GM21723 (cell line): ENCODE measurements at regions not wholly inside any gene's neighbourhood (a gene's known extent, or its start where the extent isn't known, plus 50 kb on each side); places are given as distances from the start of the nearest gene placed in this dataset.
"Not testable (repeated sequence)": the region's sequence is repeated elsewhere in the genome, so short reads cannot be mapped to it uniquely, and the experiment has no call there.

Experiments
- ATAC-seq: cut with Tn5 transposase; IDR thresholded peaks from one replicate; pipeline ENCODE4 v1.9.1; 2021; ENCODE audit warnings: mild to moderate bottlenecking, moderate library complexity; ENCODE audit not compliant: unreplicated experiment

- ATAC-seq, result no peak
Measured at GRCh38 chr20:53857723-53858236, 212.6 kb downstream of the BCAS1 start.

- ATAC-seq, result no peak
Measured at GRCh38 chr20:53856300-53857295, 213.8 kb downstream of the BCAS1 start.

DNA sequence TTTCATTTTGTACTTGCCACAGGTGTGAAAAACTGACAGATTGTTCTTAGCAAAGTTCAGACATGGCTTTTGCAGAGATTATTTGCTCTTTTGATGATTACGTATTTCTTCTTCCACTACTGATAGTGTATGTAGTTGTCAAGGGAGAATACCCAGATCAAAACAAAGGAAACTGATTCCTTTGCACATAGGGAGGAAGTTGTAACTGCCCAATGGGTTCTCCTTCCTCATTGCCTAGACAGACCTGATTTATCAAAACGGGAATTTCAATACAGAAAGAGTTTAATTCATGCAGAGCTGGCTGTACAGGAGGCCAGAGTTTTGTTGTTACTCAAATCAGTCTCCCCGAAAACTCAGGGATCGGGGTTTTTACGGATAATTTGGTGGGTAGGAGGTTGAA is 214.7 kb downstream of the BCAS1 start:
- no peak for ATAC-seq

DNA sequence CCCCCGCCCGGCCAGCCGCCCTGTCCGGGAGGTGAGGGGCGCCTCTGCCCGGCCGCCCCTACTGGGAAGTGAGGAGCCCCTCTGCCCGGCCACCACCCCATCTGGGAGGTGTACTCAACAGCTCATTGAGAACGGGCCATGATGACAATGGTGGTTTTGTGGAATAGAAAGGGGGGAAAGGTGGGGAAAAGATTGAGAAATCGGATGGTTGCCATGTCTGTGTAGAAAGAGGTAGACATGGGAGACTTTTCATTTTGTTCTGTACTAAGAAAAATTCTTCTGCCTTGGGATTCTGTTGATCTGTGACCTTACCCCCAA is 215.8 kb downstream of the BCAS1 start:
- not testable (repeated sequence) for ATAC-seq

DNA sequence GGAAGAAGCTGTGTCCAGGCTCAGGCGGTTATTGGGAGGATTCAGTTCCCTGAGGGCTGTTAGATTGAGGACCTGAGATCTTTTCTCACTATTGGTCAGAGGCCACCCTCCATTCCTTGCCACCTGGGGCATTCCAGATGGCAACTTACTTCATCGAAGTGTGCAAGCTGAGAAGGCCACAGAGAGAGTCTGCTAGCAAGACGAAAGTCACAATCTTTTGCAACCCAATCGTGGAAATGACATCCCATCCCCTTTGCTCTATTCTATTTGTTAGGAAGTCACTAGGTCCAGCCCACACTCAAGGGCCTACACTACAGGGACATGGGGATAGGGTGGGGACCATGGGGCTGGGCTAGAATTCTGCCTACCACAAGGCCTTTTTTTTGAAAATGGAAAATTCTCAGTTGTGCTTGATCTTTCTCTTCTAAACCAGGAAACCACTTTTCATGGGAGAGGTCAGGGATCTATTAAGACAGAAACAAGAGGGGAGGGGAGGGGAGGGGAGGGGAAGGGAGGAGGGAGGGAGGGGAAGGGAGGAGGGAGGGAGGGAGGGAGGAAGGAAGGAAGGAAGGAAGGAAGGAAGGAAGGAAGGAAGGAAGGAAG is 217.2 kb downstream of the BCAS1 start:
- ATAC-seq, result no peak

DNA sequence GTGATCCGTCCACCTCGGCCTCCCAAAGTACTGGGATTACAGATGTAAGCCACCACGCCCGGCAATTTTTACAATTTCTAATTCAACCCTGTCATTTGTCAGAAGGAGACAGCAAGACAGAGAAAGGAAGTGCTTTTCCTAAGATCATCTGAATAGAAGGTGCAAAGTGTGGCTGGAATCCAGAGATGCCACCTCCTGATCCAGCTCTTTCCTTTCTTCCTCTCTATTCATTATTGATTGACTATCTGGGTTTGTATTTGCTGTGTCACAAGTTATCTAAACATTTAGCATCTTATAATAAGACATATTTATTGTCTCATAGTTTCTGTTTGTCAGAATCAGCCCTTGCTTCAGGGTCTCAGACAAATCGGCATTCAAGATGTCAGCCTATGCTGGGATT is 217.7 kb downstream of the BCAS1 start:
- no peak for ATAC-seq

DNA sequence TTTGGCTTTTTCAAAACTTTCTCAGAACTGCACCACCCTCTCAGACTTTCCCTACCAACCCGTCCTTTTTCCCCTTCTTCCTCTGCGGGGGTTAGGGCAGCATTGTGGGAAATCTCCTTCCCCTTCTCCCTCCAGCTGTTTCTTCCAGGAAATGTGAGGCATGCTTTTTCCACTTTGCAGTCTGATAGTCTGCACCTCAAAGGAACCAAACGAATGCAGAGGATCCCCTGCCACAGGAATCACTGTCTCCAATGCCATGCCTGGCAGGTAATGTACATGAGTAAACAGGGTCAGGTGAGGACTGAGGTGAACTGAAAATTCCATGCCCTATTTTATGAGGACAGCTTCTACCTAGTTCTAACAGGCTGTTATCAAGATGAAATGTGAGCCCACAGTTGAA is 218.4 kb downstream of the BCAS1 start:
- no peak for ATAC-seq

DNA sequence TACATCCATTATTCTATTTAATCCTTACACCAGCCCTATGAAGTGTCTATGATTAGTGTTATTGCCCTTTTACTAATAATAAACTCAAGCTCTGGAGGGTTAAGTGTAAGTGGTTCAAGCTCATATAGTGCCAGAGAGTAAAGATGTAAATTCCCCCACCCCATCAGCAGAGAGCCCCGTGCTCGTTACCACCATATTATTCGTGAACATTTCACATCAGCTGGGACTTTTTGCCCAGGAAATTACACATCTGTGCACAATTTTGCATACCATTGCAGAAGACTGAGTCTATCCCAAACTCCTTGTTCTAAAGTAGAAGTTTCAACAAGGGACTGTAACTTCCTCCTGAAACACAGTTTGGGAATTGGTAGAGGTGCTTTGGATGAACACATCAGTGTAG is 220.1 kb downstream of the BCAS1 start:
- no peak for ATAC-seq

GRCh38 chr20:53849471-53850059 is 220.8 kb downstream of the BCAS1 start:
- ATAC-seq, result no peak

GRCh38 chr20:53848304-53848703 is 222.1 kb downstream of the BCAS1 start:
- no peak for ATAC-seq

GRCh38 chr20:53847837-53848170 is 222.6 kb downstream of the BCAS1 start:
- ATAC-seq, result no peak

DNA sequence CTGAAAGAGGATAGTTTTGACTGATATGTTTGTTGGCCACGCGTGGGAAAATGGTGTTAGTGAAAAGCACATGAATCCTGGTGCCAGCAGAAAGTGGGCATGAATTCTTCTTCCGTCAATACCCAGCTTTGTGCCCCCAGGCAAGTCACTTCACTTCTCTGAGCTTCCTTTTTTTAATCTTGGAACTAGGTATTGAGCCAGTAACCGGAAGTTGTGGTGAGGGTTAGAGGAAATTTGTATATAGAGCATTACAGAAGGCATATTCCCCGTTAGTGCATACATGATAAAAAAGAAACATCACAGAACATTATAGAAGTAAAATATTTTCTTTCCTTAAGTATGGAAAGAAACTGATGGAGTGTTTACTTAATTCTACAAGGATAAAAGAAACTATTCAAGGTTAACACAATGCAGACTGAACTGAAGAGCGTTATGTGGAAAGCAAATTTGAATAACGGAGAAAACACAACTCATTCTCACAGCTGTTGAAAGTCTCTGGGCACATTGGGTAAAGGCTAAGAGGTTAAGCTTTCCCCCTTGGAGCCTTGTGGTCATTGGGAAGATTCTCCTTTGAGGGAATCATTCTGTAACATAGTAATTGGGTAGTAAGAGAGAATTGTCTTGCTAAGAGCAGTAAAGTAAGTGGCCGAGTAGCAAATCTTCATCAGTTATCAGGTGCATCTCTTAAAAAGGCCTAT is 223.1 kb downstream of the BCAS1 start:
- ATAC-seq, result no peak

GRCh38 chr20:53846640-53847039 is 223.8 kb downstream of the BCAS1 start:
- no peak for ATAC-seq

DNA sequence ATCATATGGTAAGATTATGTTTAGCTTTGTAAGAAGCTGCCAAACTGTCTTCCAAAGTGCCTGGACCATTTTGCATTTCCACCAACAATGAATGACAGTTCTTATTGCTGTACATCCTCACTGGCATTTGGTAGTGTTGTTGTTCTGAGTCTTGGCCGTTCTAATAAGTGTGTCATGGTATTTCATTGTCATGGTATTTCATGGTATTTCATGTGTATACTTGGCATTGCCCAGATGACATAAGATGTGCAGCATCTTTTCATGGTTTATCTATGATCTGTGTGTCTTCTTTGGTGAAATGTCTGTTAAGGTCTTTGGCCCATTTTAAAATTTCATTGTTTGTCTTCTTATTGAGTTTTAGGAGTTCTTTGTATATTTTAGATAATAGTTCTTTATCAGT is 224.4 kb downstream of the BCAS1 start:
- no peak for ATAC-seq

DNA sequence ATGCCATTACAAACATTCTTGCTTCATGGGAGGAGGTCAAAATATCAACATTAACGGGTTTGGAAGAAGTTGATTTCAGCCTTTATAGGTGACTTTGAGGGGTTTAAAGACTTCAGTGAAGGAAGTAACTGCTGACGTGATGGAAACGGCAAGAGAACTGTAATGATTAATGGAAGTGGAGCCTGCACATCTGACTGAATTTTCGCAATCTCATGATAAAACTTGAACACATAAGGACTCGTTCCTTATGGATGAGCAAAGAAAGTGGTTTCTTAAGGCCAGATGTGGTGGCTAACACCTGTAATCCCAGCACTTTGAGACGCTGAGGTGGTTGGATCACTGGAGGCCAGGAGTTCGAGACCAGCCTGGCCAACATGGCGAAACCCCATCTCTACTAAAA is 226.1 kb downstream of the BCAS1 start:
- no peak for ATAC-seq

- ATAC-seq, result no peak
Measured at GRCh38 chr20:53843645-53844044, 226.7 kb downstream of the BCAS1 start.

DNA sequence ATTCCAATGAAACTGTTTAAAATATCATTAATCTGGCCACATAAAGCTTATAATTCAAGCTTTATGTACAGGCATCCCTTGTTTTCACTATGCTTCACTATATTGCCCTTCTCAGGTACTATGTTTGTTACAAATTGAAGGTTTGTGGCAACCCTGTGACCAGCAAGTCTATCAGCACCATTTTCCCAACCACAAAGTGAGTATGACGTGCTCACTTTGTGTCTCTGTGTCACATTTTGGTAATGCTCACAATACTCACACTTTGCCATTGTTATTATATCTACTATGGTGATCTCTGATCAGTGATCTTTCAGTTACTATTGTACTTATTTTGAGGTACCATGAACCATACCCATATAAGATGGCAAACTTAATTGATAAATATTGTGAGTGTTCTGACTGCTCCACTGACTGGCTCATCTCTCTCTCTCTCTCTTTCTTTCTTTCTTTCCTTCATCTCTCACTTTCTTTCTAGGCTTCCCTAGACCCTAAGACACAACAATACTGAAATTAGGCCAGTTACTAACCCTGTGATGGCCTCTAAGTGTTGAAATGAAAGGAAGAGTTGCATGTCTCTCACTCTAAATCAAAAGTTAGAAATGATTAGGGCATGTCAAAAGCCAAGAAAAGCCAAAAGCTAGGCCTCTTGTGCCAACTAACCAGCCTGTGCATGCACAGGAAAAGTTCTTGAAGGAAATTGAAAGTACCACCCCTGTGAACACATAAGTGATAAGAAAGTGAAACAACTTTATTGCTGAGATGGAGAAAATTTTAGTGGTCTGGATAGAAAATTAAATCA is 227.9 kb downstream of the BCAS1 start:
- ATAC-seq, result no peak

DNA sequence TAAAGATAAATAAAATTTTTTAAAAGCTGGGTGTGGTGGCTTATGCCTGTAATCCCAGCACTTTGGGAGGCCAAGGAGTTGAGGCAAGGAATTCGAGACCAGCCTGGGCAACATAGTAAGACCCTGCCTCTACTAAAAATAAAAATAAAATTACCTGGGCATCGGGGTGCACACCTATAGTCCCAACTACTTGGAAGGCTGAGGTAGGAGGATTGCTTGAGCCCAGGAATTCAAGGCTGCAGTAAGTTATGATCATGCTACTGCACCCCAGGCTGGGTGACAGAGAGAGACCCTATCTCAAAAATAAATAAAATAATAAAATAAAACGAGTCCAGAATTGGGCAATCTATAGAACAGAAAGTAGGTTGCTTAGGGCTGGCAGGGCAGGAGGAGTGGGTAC is 228.7 kb downstream of the BCAS1 start:
- ATAC-seq, result no peak

DNA sequence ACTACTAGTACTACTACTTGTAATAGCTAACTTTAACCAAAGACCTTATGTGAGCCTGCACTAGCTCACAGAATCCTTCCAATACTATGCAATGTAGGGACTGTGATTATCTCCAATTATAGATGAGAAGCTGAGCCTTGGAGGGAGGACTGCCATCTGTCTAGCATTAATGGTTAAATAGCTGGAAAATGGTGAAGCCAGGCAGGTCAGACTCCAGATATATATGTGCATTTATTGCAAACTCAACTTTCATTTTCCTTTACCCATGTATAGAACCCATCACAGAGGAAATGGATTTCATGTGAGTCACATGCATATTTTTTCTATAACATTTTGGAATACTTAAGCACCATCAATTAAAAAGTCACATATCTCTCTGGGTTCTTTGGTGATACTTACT is 229.9 kb downstream of the BCAS1 start:
- no peak for ATAC-seq

DNA sequence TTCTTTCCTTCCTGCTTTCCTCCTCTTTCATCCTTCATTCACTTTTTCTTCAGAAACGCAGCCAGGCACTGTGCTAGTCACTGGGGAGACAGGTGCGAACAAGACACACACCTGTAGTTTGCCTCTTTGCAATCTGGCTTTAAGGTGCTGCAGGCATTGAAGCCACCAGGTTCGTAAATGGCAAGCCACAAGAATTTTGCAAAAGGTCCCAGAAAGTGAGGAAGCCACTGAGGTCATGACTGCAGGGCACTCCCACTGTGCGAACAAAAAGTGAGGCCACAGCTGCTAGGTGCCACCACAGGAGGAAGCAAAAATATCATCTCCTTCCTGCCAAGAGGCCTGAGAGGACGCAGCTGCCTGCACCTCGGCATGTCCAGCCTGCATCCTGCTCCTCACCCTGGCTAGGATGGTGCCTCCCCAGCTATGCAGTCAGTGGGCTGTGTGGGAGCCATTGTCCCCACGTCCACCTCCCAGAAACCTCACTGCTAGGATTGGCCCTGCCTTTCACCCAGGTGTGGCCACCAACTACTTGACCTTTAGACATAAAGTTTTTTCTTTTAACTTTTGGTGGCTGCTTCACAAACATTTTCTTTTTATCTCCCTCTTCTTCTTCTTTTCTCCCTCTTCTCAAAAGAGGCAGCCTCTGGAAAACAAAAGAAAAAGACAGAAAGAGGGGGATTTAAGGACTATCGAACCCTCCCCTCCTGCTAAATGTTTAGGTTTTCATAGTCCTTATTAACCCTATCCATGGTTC is 230.8 kb downstream of the BCAS1 start:
- ATAC-seq, result peak; percentile 70
